ENCODE measurements at regions not wholly inside any gene's neighbourhood (a gene's known extent, or its start where the extent isn't known, plus 50 kb on each side); places are given as distances from the start of the nearest gene placed in this dataset.

- Histone ChIP-seq H3K9ac (no peak overlapping the region), H2AFZ (ENCODE audit: low read depth) (no peak overlapping the region), H3K4me3 (ENCODE audit: low read depth in 2 of 2, low read length in 1 of 2) (no peak overlapping the region), H3K9me3 (no peaks in the 10 kb centered on the region), H3K4me2 (no peak overlapping the region), H3K4me1 (ENCODE audit: control insufficient read depth in 1 of 2, insufficient read depth in 2 of 2, low read depth in 1 of 2, low read length in 1 of 2) (no peaks in the 10 kb centered on the region), H3K79me2 (ENCODE audit: insufficient read depth) (no peaks in the 10 kb centered on the region), H3K36me3 (replicated peaks in 1 of 2; ENCODE audit: control insufficient read depth in 1 of 2, insufficient read depth in 2 of 2, low read length in 1 of 2) (no peaks in the 10 kb centered on the region), H4K20me1 (ENCODE audit: insufficient read depth) (no peaks in the 10 kb centered on the region), H3F3A (replicated peaks; ENCODE audit: insufficient read depth) (no peaks in the 10 kb centered on the region), H3K27ac (ENCODE audit: low read depth in 2 of 2, low read length in 1 of 2) (no peak overlapping the region), H3K9me2 (no peaks in the 10 kb centered on the region), H3K27me3 (ENCODE audit: insufficient read depth) (no peaks in the 10 kb centered on the region)
- ChIA-PET CTCF (interaction anchor here (0.6 to 1.2 kb wide), 2 partner anchors 10 to 138 kb away, joined by 3 read pairs; no protein-coding TSS in a partner anchor), POLR2A (no interaction called here)
- no peak for DNase-seq
- TF ChIP-seq PBX3 (IDR thresholded peaks at IDR 0.05) (no peak), CTCF (IDR thresholded peaks at IDR 0.05) (no peak), GATA2 (CRISPR knock-in tag; IDR thresholded peaks at IDR 0.05) (no peak), ELF1 (IDR thresholded peaks at IDR 0.05) (no peak), EP300 (IDR thresholded peaks at IDR 0.05; ENCODE audit: borderline replicate concordance in 1 of 2, low read depth in 1 of 2, low read length in 1 of 2) (no peak), NFIC (IDR thresholded peaks at IDR 0.05; ENCODE audit: borderline replicate concordance) (no peak), RCOR1 (IDR thresholded peaks at IDR 0.05; ENCODE audit: low read length) (no peak)
- 0% methylated on average over 1 of the region's 1 CpG for WGBS (ENCODE audit: low lambda C conversion rate)
Measured at GRCh38 chr7:26469188-26469587, 177.5 kb downstream of the SNX10 start.

- H3K9ac ChIP-seq = no peak overlapping the region
- CTCF ChIA-PET = interaction anchor here (1.0 to 1.9 kb wide), 6 partner anchors 10 to 197 kb away, joined by 3 to 5 read pairs (median 4); no protein-coding TSS in a partner anchor
Measured at GRCh38 chr7:26470691-26471090, 179.0 kb downstream of the SNX10 start.

More at GRCh38 chr7:26470691-26471090, 179.0 kb downstream of the SNX10 start:
- H3K9me2 ChIP-seq = no peaks in the 10 kb centered on the region
- H3K79me2 ChIP-seq (ENCODE audit: insufficient read depth) = no peaks in the 10 kb centered on the region
- no peaks in the 10 kb centered on the region for H3K36me3 ChIP-seq (replicated peaks in 1 of 2; ENCODE audit: control insufficient read depth in 1 of 2, insufficient read depth in 2 of 2, low read length in 1 of 2)
- no peak overlapping the region for H2AFZ ChIP-seq (ENCODE audit: low read depth)
- DNase-seq = no peak
- H3K9me3 ChIP-seq = no peaks in the 10 kb centered on the region
- H3K4me1 ChIP-seq (ENCODE audit: control insufficient read depth in 1 of 2, insufficient read depth in 2 of 2, low read depth in 1 of 2, low read length in 1 of 2) = no peaks in the 10 kb centered on the region
- TF ChIP-seq YY1 (IDR thresholded peaks at IDR 0.05; ENCODE audit: low read depth) (no peak), ZBTB33 (IDR thresholded peaks at IDR 0.05; ENCODE audit: borderline replicate concordance, low read depth) (no peak), TEAD4 (IDR thresholded peaks at IDR 0.05; ENCODE audit: borderline replicate concordance, insufficient read depth) (no peak), POLR2AphosphoS5 (IDR thresholded peaks at IDR 0.05; ENCODE audit: low read depth, low read length) (no peak), SIN3A (IDR thresholded peaks at IDR 0.05; ENCODE audit: borderline replicate concordance, low read depth, low read length) (no peak), FOSL2 (IDR thresholded peaks at IDR 0.05; ENCODE audit: borderline replicate concordance, low read depth) (no peak), USF1 (IDR thresholded peaks at IDR 0.05; ENCODE audit: borderline replicate concordance, low read depth) (no peak), MAX (IDR thresholded peaks at IDR 0.05; ENCODE audit: low read depth) (no peak)
- no peaks in the 10 kb centered on the region for H4K20me1 ChIP-seq (ENCODE audit: insufficient read depth)
- WGBS (ENCODE audit: low lambda C conversion rate) = 36% methylated on average over 7 of the region's 7 CpGs
- no peaks in the 10 kb centered on the region for H3F3A ChIP-seq (replicated peaks; ENCODE audit: insufficient read depth)
- no peaks in the 10 kb centered on the region for H3K27me3 ChIP-seq (ENCODE audit: insufficient read depth)
- no peak overlapping the region for H3K27ac ChIP-seq (ENCODE audit: low read depth in 2 of 2, low read length in 1 of 2)
- POLR2A ChIA-PET = no interaction called here
- H3K4me2 ChIP-seq = no peak overlapping the region
- no peak overlapping the region for H3K4me3 ChIP-seq (ENCODE audit: low read depth in 2 of 2, low read length in 1 of 2)

Measured in SK-N-SH (cell line).